ENCODE measurements at regions not wholly inside any gene's neighbourhood (a gene's known extent, or its start where the extent isn't known, plus 50 kb on each side); places are given as distances from the start of the nearest gene placed in this dataset.

GRCh38 chr11:86726118-86726753, 53.8 kb upstream of the ME3 start:
- no peak overlapping the region for H3K14ac ChIP-seq (ENCODE audit: insufficient read length)
- H3K4me3 ChIP-seq (ENCODE audit: extremely low read depth in 1 of 4, insufficient read depth in 2 of 4, low read depth in 3 of 4, low read length in 4 of 4): no peak overlapping the region
- no peak for DNase-seq (ENCODE audit: low read depth in 1 of 2, low spot score in 2 of 2)
- H3K36me3 ChIP-seq (ENCODE audit: control insufficient read depth in 2 of 4, insufficient read depth in 4 of 4, low read length in 3 of 4): no peaks in the 10 kb centered on the region
- no peak overlapping the region for H4K5ac ChIP-seq (ENCODE audit: insufficient read length, low read depth, low read length)
- ChIA-PET CTCF (ENCODE audit: partially characterized antibody) (interaction anchor here (1.2 kb wide), 1 partner anchor 117 kb away, joined by 3 read pairs; no protein-coding TSS in a partner anchor), POLR2A (ENCODE audit: partially characterized antibody) (no interaction called here)
- no peak overlapping the region for H2BK20ac ChIP-seq (ENCODE audit: low read length)
- no peak overlapping the region for H3K4me2 ChIP-seq (ENCODE audit: insufficient read depth in 1 of 2, low read depth in 2 of 2, low read length in 2 of 2)
- H3K4me1 ChIP-seq (replicated peaks in 1 of 4; ENCODE audit: control insufficient read depth in 3 of 4, insufficient read depth in 4 of 4, low read length in 3 of 4): no peaks in the 10 kb centered on the region
- H4K8ac ChIP-seq (ENCODE audit: extremely low read depth, insufficient read depth, low read length): no peak overlapping the region
- H3K18ac ChIP-seq (ENCODE audit: extremely low read depth, low read length): no peak overlapping the region
- no peak overlapping the region for H3K23ac ChIP-seq (ENCODE audit: insufficient read length)
- no peak overlapping the region for H4K91ac ChIP-seq (replicated peaks; ENCODE audit: insufficient read length, low read length)
- H3K23me2 ChIP-seq (ENCODE audit: low read depth, low read length): no peaks in the 10 kb centered on the region
- H3K9ac ChIP-seq (replicated peaks in 1 of 4; ENCODE audit: extremely low read depth in 1 of 4, low read depth in 3 of 4, low read length in 3 of 4): no peak overlapping the region
- H2AK5ac ChIP-seq (ENCODE audit: low read depth, low read length): no peak overlapping the region
- H2BK5ac ChIP-seq (ENCODE audit: low read depth, low read length): no peak overlapping the region
- no peak overlapping the region for H2AFZ ChIP-seq (ENCODE audit: low read length)
- H4K20me1 ChIP-seq (replicated peaks in 1 of 2; ENCODE audit: control insufficient read depth in 1 of 2, insufficient read depth in 2 of 2, low read length in 2 of 2): no peaks in the 10 kb centered on the region
- H3K27me3 ChIP-seq (replicated peaks in 1 of 4; ENCODE audit: control insufficient read depth in 3 of 4, extremely low read depth in 1 of 4, insufficient read depth in 3 of 4, low read length in 3 of 4): no peaks in the 10 kb centered on the region
- H3K56ac ChIP-seq (replicated peaks; ENCODE audit: insufficient read length, low read depth, low read length): no peak overlapping the region
- WGBS, 2 experiments (ENCODE audit: extremely low coverage in 1 of 2, insufficient coverage in 1 of 2, insufficient read length in 1 of 2, insufficient replicate concordance in 2 of 2, low coverage in 1 of 2, low lambda C conversion rate in 2 of 2, missing lambda C conversion rate in 1 of 2): 92% methylated on average over 2 of the region's 2 CpGs; no CpG with 5 or more reads in 1 of the 2 experiments
- FAIRE-seq: no peak
- no peak overlapping the region for H3K4ac ChIP-seq (replicated peaks; ENCODE audit: insufficient read length, low read depth, low read length)
- H3K79me1 ChIP-seq (ENCODE audit: low read depth, low read length): no peaks in the 10 kb centered on the region
- no peak overlapping the region for H2BK120ac ChIP-seq (replicated peaks; ENCODE audit: low read depth, low read length)
- H3K27ac ChIP-seq (ENCODE audit: low read depth, low read length): no peak overlapping the region
- no peak overlapping the region for H2BK12ac ChIP-seq (ENCODE audit: low read depth, low read length)
- H2BK15ac ChIP-seq (ENCODE audit: low read length): no peak overlapping the region
- H3K79me2 ChIP-seq (ENCODE audit: control insufficient read depth in 1 of 2, insufficient read depth in 2 of 2, low read length in 2 of 2): no peaks in the 10 kb centered on the region
- H3K9me3 ChIP-seq (ENCODE audit: insufficient read depth in 2 of 2, low read depth in 1 of 2, low read length in 1 of 2): 0 out of 4 replicates have a peak, but pooled peaks cover 0 to 7% of the 10 kb centered on the region in 2 experiments
